ENCODE measurements at regions not wholly inside any gene's neighbourhood (a gene's known extent, or its start where the extent isn't known, plus 50 kb on each side); places are given as distances from the start of the nearest gene placed in this dataset.
"Not testable (repeated sequence)": the region's sequence is repeated elsewhere in the genome, so short reads cannot be mapped to it uniquely, and the experiment has no call there.

- DNase-seq (ENCODE audit: low spot score) = no peak
- in situ Hi-C loops (cut with MboI; ENCODE audit: low pct_unique_long_range_greater_than_20kb, low sequenced_read_pairs, unreplicated experiment) = no loop called here
- no peak for TF ChIP-seq CTCF (IDR thresholded peaks at IDR 0.05; ENCODE audit: extremely low read depth, insufficient read depth, missing control alignments)
These were observed 71.2 kb upstream of the ADRA1D start for GRCh38 chr20:4320291-4320690.

- TF ChIP-seq CTCF (IDR thresholded peaks at IDR 0.05; ENCODE audit: extremely low read depth, insufficient read depth, missing control alignments) = no peak
- no peak for DNase-seq (ENCODE audit: low spot score)
- in situ Hi-C loops (cut with MboI; ENCODE audit: low pct_unique_long_range_greater_than_20kb, low sequenced_read_pairs, unreplicated experiment) = no loop called here
These were observed 69.8 kb upstream of the ADRA1D start for GRCh38 chr20:4318891-4319290.

- in situ Hi-C loops (cut with MboI; ENCODE audit: low pct_unique_long_range_greater_than_20kb, low sequenced_read_pairs, unreplicated experiment); DNase-seq (ENCODE audit: low spot score): not testable (repeated sequence)
These were observed 61.5 kb upstream of the ADRA1D start for GRCh38 chr20:4310616-4311015.

- in situ Hi-C loops (cut with MboI; ENCODE audit: low pct_unique_long_range_greater_than_20kb, low sequenced_read_pairs, unreplicated experiment) = no loop called here
- TF ChIP-seq CTCF (IDR thresholded peaks at IDR 0.05; ENCODE audit: extremely low read depth, insufficient read depth, missing control alignments) = no peak
- no peak for DNase-seq (ENCODE audit: low spot score)
These were observed 57.1 kb upstream of the ADRA1D start for GRCh38 chr20:4306206-4306605.

- in situ Hi-C loops (cut with MboI; ENCODE audit: low pct_unique_long_range_greater_than_20kb, low sequenced_read_pairs, unreplicated experiment) = no loop called here
These were observed 56.0 kb upstream of the ADRA1D start for GRCh38 chr20:4305091-4305490.

GRCh38 chr20:4304601-4305000 lies 55.5 kb upstream of the ADRA1D start:
- DNase-seq (ENCODE audit: low spot score) = no peak
- in situ Hi-C loops (cut with MboI; ENCODE audit: low pct_unique_long_range_greater_than_20kb, low sequenced_read_pairs, unreplicated experiment) = no loop called here
- TF ChIP-seq CTCF (IDR thresholded peaks at IDR 0.05; ENCODE audit: extremely low read depth, insufficient read depth, missing control alignments) = no peak

More at GRCh38 chr20:4305091-4305490, 56.0 kb upstream of the ADRA1D start:
- TF ChIP-seq CTCF (IDR thresholded peaks at IDR 0.05; ENCODE audit: extremely low read depth, insufficient read depth, missing control alignments) = no peak
- no peak for DNase-seq (ENCODE audit: low spot score)

GRCh38 chr20:4303136-4303535 lies 54.0 kb upstream of the ADRA1D start:
- DNase-seq (ENCODE audit: low spot score) = no peak
- in situ Hi-C loops (cut with MboI; ENCODE audit: low pct_unique_long_range_greater_than_20kb, low sequenced_read_pairs, unreplicated experiment) = no loop called here
- TF ChIP-seq CTCF (IDR thresholded peaks at IDR 0.05; ENCODE audit: extremely low read depth, insufficient read depth, missing control alignments) = no peak

Data from GM13977 (cell line).